Caco-2 (cell line): ENCODE measurements at regions not wholly inside any gene's neighbourhood (a gene's known extent, or its start where the extent isn't known, plus 50 kb on each side); places are given as distances from the start of the nearest gene placed in this dataset.

Source experiments
- BruUV-seq: library from RNA; stranded (reverse); fragments of 400-500 nt; replicated peaks from 2 replicates; lab custom pipeline; 2021; lab: Mats Ljungman, UMichigan
- CTCF ChIA-PET: fragments of 300-600 bp; sonication (Branson Sonifier 250); formaldehyde crosslinking; loops from one replicate; lab custom pipeline; 2022; ENCODE audit warnings: antibody characterized with exemption; lab: Charles Lee
- POLR2A ChIA-PET: fragments of 300-600 bp; sonication (Branson Sonifier 250); formaldehyde crosslinking; loops from one replicate; lab custom pipeline; 2022; ENCODE audit warnings: antibody characterized with exemption; lab: Charles Lee
- DNase-seq, 2 experiments: peaks; one replicate each; pipeline versions ENCODE4 v3.0.0 to v3.0.0-alpha.2; 2020 to 2022
- H3K27me3 ChIP-seq: replicated peaks from 2 replicates; pipeline ENCODE4 v1.6.0; 2011; ENCODE audit warnings: low read length; ENCODE audit not compliant: control insufficient read depth, insufficient read depth
- H3K36me3 ChIP-seq: 2 replicates; pipeline ENCODE4 v1.5.1; 2011; ENCODE audit warnings: low read length; ENCODE audit not compliant: control insufficient read depth, insufficient read depth
- H3K4me1 ChIP-seq: fragments of 250-450 bp; sonication (Bioruptor Pico); 2 replicates; pipeline ENCODE4 v1.5.1; 2020; ENCODE audit warnings: mild to moderate bottlenecking
- H3K4me3 ChIP-seq: 2 replicates; pipeline ENCODE4 v1.5.1; 2011; ENCODE audit warnings: low read depth, mild to moderate bottlenecking, control low read depth, low read length
- H3K9me3 ChIP-seq: fragments of 250-450 bp; sonication (Bioruptor Pico); 2 replicates; pipeline ENCODE4 v1.5.1; 2020; ENCODE audit warnings: mild to moderate bottlenecking, moderate library complexity
- H3K27ac Mint-ChIP-seq: one replicate; pipeline ENCODE4 v1.8.0; 2022; ENCODE audit warnings: mixed read lengths; ENCODE audit not compliant: unreplicated experiment
- H3K27me3 Mint-ChIP-seq: one replicate; pipeline ENCODE4 v1.8.0; 2022; ENCODE audit warnings: mixed read lengths; ENCODE audit not compliant: insufficient read depth, unreplicated experiment
- H3K36me3 Mint-ChIP-seq: one replicate; pipeline ENCODE4 v1.8.0; 2022; ENCODE audit warnings: mild to moderate bottlenecking, mixed read lengths; ENCODE audit not compliant: insufficient read depth, unreplicated experiment
- H3K4me1 Mint-ChIP-seq: one replicate; pipeline ENCODE4 v1.8.0; 2022; ENCODE audit warnings: low read depth, mixed read lengths; ENCODE audit not compliant: unreplicated experiment
- H3K4me3 Mint-ChIP-seq: one replicate; pipeline ENCODE4 v1.8.0; 2022; ENCODE audit warnings: mild to moderate bottlenecking, moderate library complexity, mixed read lengths; ENCODE audit not compliant: unreplicated experiment
- H3K9me3 Mint-ChIP-seq: one replicate; pipeline ENCODE4 v1.8.0; 2022; ENCODE audit warnings: mixed read lengths; ENCODE audit not compliant: unreplicated experiment
- intact Hi-C: fragments of 100-400 bp; cut with micrococcal nuclease; formaldehyde crosslinking; loops from one replicate; pipeline ENCODE4 v1.10.0; 2022; ENCODE audit not compliant: unreplicated experiment
- TF ChIP-seq, protein P1 (sequence below), 2 experiments: fragments of 200-600 bp in 1 of 2; IDR thresholded peaks; 1 replicate in 1 of 2; 2 replicates in 1 of 2; pipeline versions ENCODE4 v1.5.1 to v1.8.0; 2011 to 2022; ENCODE audit warnings: antibody characterized with exemption in 1 of 2, control low read depth in 1 of 2, inconsistent platforms in 1 of 2, low read depth in 1 of 2, low read length in 1 of 2, mild to moderate bottlenecking in 1 of 2, moderate library complexity in 1 of 2; ENCODE audit not compliant: insufficient read depth in 1 of 2, severe bottlenecking in 1 of 2, unreplicated experiment in 1 of 2

DNA sequence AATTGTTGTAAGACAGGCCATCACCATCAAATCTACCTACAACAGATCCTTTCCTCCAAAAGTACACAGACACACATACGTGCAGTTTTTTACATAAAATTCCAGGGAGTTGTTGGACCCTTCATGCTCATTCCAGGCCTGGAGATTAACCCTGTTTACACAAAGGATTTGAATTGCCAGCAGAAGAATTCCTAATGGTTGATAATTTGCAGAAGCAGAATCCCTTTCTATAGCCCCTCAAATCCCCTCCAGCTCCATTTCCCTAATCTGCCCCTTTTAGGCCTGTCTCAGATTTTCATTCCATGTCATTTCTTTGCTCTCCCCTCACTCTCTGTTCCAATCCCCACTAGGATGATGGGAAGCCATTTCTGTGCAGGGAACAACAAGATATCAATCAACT is 102.9 kb upstream of the TOX3 start:
- Histone ChIP-seq H3K9me3 (no peaks in the 10 kb centered on the region), H3K4me1 (peaks cover 22% of the 10 kb centered on the region), H3K36me3 (no peaks in the 10 kb centered on the region), H3K4me3 (no peak overlapping the region), H3K27me3 (no peaks in the 10 kb centered on the region)
- BruUV-seq = no TSS peak
- DNase-seq = peak in 1 of 2 experiments; percentile 7
- CTCF ChIA-PET = no interaction called here
- peaks cover 7% of the 10 kb centered on the region for H3K4me1 Mint-ChIP-seq
- peaks cover 2% of the 10 kb centered on the region for H3K27me3 Mint-ChIP-seq
- intact Hi-C loops = no loop called here
- no peaks in the 10 kb centered on the region for H3K9me3 Mint-ChIP-seq
- POLR2A ChIA-PET = no interaction called here
- H3K4me3 Mint-ChIP-seq = no peak overlapping the region
- no peak overlapping the region for H3K27ac Mint-ChIP-seq
- TF ChIP-seq, protein P1, sequence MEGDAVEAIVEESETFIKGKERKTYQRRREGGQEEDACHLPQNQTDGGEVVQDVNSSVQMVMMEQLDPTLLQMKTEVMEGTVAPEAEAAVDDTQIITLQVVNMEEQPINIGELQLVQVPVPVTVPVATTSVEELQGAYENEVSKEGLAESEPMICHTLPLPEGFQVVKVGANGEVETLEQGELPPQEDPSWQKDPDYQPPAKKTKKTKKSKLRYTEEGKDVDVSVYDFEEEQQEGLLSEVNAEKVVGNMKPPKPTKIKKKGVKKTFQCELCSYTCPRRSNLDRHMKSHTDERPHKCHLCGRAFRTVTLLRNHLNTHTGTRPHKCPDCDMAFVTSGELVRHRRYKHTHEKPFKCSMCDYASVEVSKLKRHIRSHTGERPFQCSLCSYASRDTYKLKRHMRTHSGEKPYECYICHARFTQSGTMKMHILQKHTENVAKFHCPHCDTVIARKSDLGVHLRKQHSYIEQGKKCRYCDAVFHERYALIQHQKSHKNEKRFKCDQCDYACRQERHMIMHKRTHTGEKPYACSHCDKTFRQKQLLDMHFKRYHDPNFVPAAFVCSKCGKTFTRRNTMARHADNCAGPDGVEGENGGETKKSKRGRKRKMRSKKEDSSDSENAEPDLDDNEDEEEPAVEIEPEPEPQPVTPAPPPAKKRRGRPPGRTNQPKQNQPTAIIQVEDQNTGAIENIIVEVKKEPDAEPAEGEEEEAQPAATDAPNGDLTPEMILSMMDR (IDR thresholded peaks at IDR 0.05; ENCODE audit: insufficient read depth in 1 of 2, low read depth in 1 of 2, low read length in 1 of 2, severe bottlenecking in 1 of 2, unreplicated experiment in 1 of 2) = no peak
- no peaks in the 10 kb centered on the region for H3K36me3 Mint-ChIP-seq

DNA sequence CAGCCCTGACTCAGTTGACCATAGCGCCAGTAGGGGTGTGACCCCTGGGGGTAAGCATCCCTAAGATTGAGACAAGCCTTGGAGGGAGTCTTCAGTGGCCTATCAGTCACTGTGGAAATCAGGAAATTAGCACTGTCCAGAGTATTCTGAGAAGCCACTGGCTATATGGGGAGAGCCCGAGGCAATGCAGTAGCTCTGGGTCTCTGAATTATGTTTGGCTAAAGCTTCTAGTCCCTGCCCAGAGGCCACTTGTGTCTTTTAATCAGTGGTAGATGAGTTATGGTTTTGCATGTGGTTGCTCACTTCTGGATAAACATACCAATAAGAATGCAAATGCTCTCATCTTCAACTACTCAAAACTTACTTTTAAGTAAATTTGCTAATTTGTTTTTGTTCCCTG is 100.6 kb upstream of the TOX3 start:
- intact Hi-C loops = no loop called here
- H3K4me3 ChIP-seq = no peak overlapping the region
- Mint-ChIP-seq H3K27ac (no peak overlapping the region), H3K9me3 (no peaks in the 10 kb centered on the region), H3K36me3 (no peaks in the 10 kb centered on the region), H3K27me3 (no peaks in the 10 kb centered on the region), H3K4me1 (peaks cover 7% of the 10 kb centered on the region), H3K4me3 (no peak overlapping the region)
- BruUV-seq = no TSS peak
- H3K9me3 ChIP-seq = no peaks in the 10 kb centered on the region
- H3K36me3 ChIP-seq = no peaks in the 10 kb centered on the region
- TF ChIP-seq, protein P1 (IDR thresholded peaks at IDR 0.05; ENCODE audit: insufficient read depth in 1 of 2, low read depth in 1 of 2, low read length in 1 of 2, severe bottlenecking in 1 of 2, unreplicated experiment in 1 of 2) = no peak
- ChIA-PET CTCF (no interaction called here), POLR2A (no interaction called here)
- no peak for DNase-seq
- peaks cover 22% of the 10 kb centered on the region for H3K4me1 ChIP-seq
- no peaks in the 10 kb centered on the region for H3K27me3 ChIP-seq

DNA sequence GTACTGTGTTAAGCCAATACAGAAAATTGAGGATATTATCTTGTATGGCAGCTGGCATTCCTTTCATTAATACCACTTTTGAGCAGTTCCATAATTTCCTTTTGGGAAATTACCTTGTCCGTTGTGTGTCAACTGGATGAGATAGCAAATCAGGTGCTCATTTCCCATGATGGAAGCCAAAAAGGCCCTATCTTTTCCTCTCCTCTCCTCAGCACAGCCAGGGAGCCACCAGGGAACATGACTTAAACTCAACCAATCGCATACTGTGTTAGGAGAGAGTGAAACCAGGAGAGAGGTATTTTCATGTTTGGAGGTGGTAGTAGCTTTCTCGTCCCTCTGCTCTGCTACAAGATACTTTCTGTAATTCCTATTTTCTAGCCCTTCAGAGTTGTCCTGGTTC is 96.1 kb upstream of the TOX3 start:
- TF ChIP-seq, protein P1 (IDR thresholded peaks at IDR 0.05; ENCODE audit: insufficient read depth in 1 of 2, low read depth in 1 of 2, low read length in 1 of 2, severe bottlenecking in 1 of 2, unreplicated experiment in 1 of 2) = no peak
- H3K27me3 ChIP-seq = no peaks in the 10 kb centered on the region
- H3K4me1 ChIP-seq = peaks cover 9% of the 10 kb centered on the region
- intact Hi-C loops = no loop called here
- no peaks in the 10 kb centered on the region for H3K9me3 Mint-ChIP-seq
- no peaks in the 10 kb centered on the region for H3K9me3 ChIP-seq
- no peaks in the 10 kb centered on the region for H3K36me3 Mint-ChIP-seq
- no peak overlapping the region for H3K4me3 Mint-ChIP-seq
- no peaks in the 10 kb centered on the region for H3K27me3 Mint-ChIP-seq
- H3K27ac Mint-ChIP-seq = no peak overlapping the region
- ChIA-PET CTCF (no interaction called here), POLR2A (no interaction called here)
- no peaks in the 10 kb centered on the region for H3K36me3 ChIP-seq
- peaks cover 7% of the 10 kb centered on the region for H3K4me1 Mint-ChIP-seq
- no peak overlapping the region for H3K4me3 ChIP-seq
- no TSS peak for BruUV-seq
- no peak for DNase-seq
